H9 (cell line): ENCODE measurements at regions not wholly inside any gene's neighbourhood (a gene's known extent, or its start where the extent isn't known, plus 50 kb on each side); places are given as distances from the start of the nearest gene placed in this dataset.

Experiments used
- DNase-seq: peaks from one replicate; pipeline ENCODE4 v3.0.0-alpha.2; 2017
- H2AFZ ChIP-seq: one replicate; pipeline ENCODE4 v1.6.1; 2013; ENCODE audit warnings: mild to moderate bottlenecking, low read length, control low read depth, moderate library complexity
- H2AK5ac ChIP-seq: 2 replicates; pipeline ENCODE4 v1.6.1; 2013; ENCODE audit warnings: low read length, control low read depth, mixed read lengths; ENCODE audit not compliant: insufficient read length
- H2BK120ac ChIP-seq: one replicate; pipeline ENCODE4 v1.6.1; 2013; ENCODE audit warnings: low read depth, mild to moderate bottlenecking, low read length, control low read depth, inconsistent platforms; ENCODE audit not compliant: poor library complexity, severe bottlenecking
- H2BK12ac ChIP-seq: 2 replicates; pipeline ENCODE4 v1.6.1; 2013; ENCODE audit warnings: low read length, control low read depth, mixed read lengths, low read depth; ENCODE audit not compliant: insufficient read length
- H2BK15ac ChIP-seq: 2 replicates; pipeline ENCODE4 v1.6.1; 2013; ENCODE audit warnings: low read depth, low read length, control low read depth
- H2BK20ac ChIP-seq: one replicate; pipeline ENCODE4 v1.6.1; 2013; ENCODE audit warnings: low read depth, mild to moderate bottlenecking, low read length, control low read depth, inconsistent platforms; ENCODE audit not compliant: poor library complexity, severe bottlenecking
- H2BK5ac ChIP-seq: 2 replicates; pipeline ENCODE4 v1.6.1; 2013; ENCODE audit warnings: low read length, control low read depth, mixed read lengths; ENCODE audit not compliant: insufficient read length
- H3K14ac ChIP-seq: 2 replicates; pipeline ENCODE4 v1.6.1; 2013; ENCODE audit warnings: low read length, control low read depth; ENCODE audit not compliant: insufficient read depth
- H3K18ac ChIP-seq: 2 replicates; pipeline ENCODE4 v1.6.1; 2013; ENCODE audit warnings: low read depth, mild to moderate bottlenecking, mixed read lengths, low read length, control low read depth; ENCODE audit not compliant: insufficient read length
- H3K23ac ChIP-seq: 2 replicates; pipeline ENCODE4 v1.6.1; 2013; ENCODE audit warnings: low read length, control low read depth, mixed read lengths, low read depth; ENCODE audit not compliant: insufficient read length
- H3K23me2 ChIP-seq: 2 replicates; pipeline ENCODE4 v1.6.1; 2013; ENCODE audit warnings: low read depth, mild to moderate bottlenecking, mixed read lengths, low read length, control low read depth; ENCODE audit not compliant: insufficient read length, poor library complexity, severe bottlenecking
- H3K27ac ChIP-seq: 2 replicates; pipeline ENCODE4 v1.5.1; 2013; ENCODE audit warnings: low read length, control low read depth, mixed read lengths, low read depth; ENCODE audit not compliant: insufficient read length
- H3K27me3 ChIP-seq: 2 replicates; pipeline ENCODE4 v1.6.1; 2013; ENCODE audit warnings: low read length, control low read depth, inconsistent platforms; ENCODE audit not compliant: insufficient read depth
- H3K4ac ChIP-seq: 2 replicates; pipeline ENCODE4 v1.6.1; 2013; ENCODE audit warnings: low read depth, mild to moderate bottlenecking, control low read depth, inconsistent platforms, low read length, moderate library complexity
- H3K4me1 ChIP-seq: 2 replicates; pipeline ENCODE4 v1.6.1; 2013; ENCODE audit warnings: low read length, control low read depth, inconsistent platforms; ENCODE audit not compliant: insufficient read depth
- H3K4me2 ChIP-seq: 2 replicates; pipeline ENCODE4 v1.6.1; 2013; ENCODE audit warnings: low read length, control low read depth, mixed read lengths; ENCODE audit not compliant: insufficient read length, insufficient read depth
- H3K56ac ChIP-seq: 2 replicates; pipeline ENCODE4 v1.6.1; 2013; ENCODE audit warnings: low read depth, mild to moderate bottlenecking, mixed read lengths, low read length, control low read depth; ENCODE audit not compliant: insufficient read length
- H3K79me1 ChIP-seq: 2 replicates; pipeline ENCODE4 v1.6.1; 2013; ENCODE audit warnings: low read depth, mild to moderate bottlenecking, moderate library complexity, low read length, control low read depth, inconsistent platforms; ENCODE audit not compliant: insufficient read depth, poor library complexity, severe bottlenecking
- H3K79me2 ChIP-seq: 2 replicates; pipeline ENCODE4 v1.6.1; 2013; ENCODE audit warnings: low read length, control low read depth, inconsistent platforms; ENCODE audit not compliant: insufficient read depth
- H3K9ac ChIP-seq: 2 replicates; pipeline ENCODE4 v1.6.1; 2013; ENCODE audit warnings: low read length, control low read depth, mixed read lengths; ENCODE audit not compliant: insufficient read length; ENCODE audit errors: extremely low read depth
- H3K9me3 ChIP-seq: one replicate; pipeline ENCODE4 v1.6.1; 2013; ENCODE audit warnings: low read depth, low read length, inconsistent platforms; ENCODE audit not compliant: control insufficient read depth
- H3T11ph ChIP-seq: one replicate; pipeline ENCODE4 v1.6.1; 2013; ENCODE audit warnings: mild to moderate bottlenecking, low read length, control low read depth, inconsistent platforms
- H4K20me1 ChIP-seq: one replicate; pipeline ENCODE4 v1.6.1; 2013; ENCODE audit not compliant: control insufficient read depth, insufficient read length, insufficient read depth
- H4K5ac ChIP-seq: 2 replicates; pipeline ENCODE4 v1.6.1; 2013; ENCODE audit warnings: low read depth, mild to moderate bottlenecking, mixed read lengths, low read length, control low read depth; ENCODE audit not compliant: insufficient read length
- H4K8ac ChIP-seq: replicated peaks from 2 replicates; pipeline ENCODE4 v1.6.1; 2013; ENCODE audit warnings: low read length, control low read depth, mixed read lengths, low read depth; ENCODE audit not compliant: insufficient read length
- H4K91ac ChIP-seq: 2 replicates; pipeline ENCODE4 v1.6.1; 2013; ENCODE audit warnings: low read depth, mild to moderate bottlenecking, moderate library complexity, mixed read lengths, low read length, control low read depth; ENCODE audit not compliant: insufficient read length
- H3K27ac Mint-ChIP-seq, 3 experiments: 2 replicates in 2 of 3; 3 replicates in 1 of 3; pipeline ENCODE4 v1.8.0; 2020 to 2021; ENCODE audit warnings: mixed read lengths in 3 of 3, mild to moderate bottlenecking in 1 of 3, moderate library complexity in 1 of 3
- H3K27me3 Mint-ChIP-seq: 2 replicates; pipeline ENCODE4 v1.8.0; 2021; ENCODE audit warnings: low read depth, mild to moderate bottlenecking, moderate library complexity, mixed read lengths
- H3K36me3 Mint-ChIP-seq, 3 experiments: 2 replicates in 2 of 3; 3 replicates in 1 of 3; pipeline ENCODE4 v1.8.0; 2020 to 2021; ENCODE audit warnings: low read depth in 3 of 3, mixed read lengths in 3 of 3; ENCODE audit not compliant: insufficient read depth in 1 of 3
- H3K4me1 Mint-ChIP-seq, 2 experiments: 2 replicates each; pipeline ENCODE4 v1.8.0; 2020; ENCODE audit warnings: mixed read lengths in 2 of 2
- H3K4me3 Mint-ChIP-seq, 2 experiments: 2 replicates in 1 of 2; 3 replicates in 1 of 2; pipeline ENCODE4 v1.8.0; 2020 to 2021; ENCODE audit warnings: mild to moderate bottlenecking in 2 of 2, mixed read lengths in 2 of 2, moderate library complexity in 1 of 2
- H3K9me3 Mint-ChIP-seq, 2 experiments: 2 replicates in 1 of 2; 3 replicates in 1 of 2; pipeline ENCODE4 v1.8.0; 2020; ENCODE audit warnings: mild to moderate bottlenecking in 2 of 2, mixed read lengths in 2 of 2, moderate library complexity in 1 of 2
- CTCF ChIP-seq: fragments of 200-600 bp; sonication (generic); conservative IDR thresholded peaks from 3 replicates; pipeline ENCODE4 v1.8.0; 2021; ENCODE audit warnings: antibody characterized with exemption, mild to moderate bottlenecking
- WGBS: extraction: QIAGEN DNeasy Blood & Tissue Kit; methylation state at CpG from one replicate; pipeline ENCODE4 v1.1.7; 2013; ENCODE audit warnings: missing lambda C conversion rate, low lambda C conversion rate, mixed read lengths; ENCODE audit not compliant: insufficient read length; ENCODE audit errors: extremely low coverage; 5-methylcytosine and 5-hydroxymethylcytosine counted together

GRCh38 chr2:217338306-217338916, 478.5 kb upstream of the TNP1 start:
- Histone ChIP-seq H2BK12ac (no peak overlapping the region), H3K14ac (no peak overlapping the region), H3K4ac (no peak overlapping the region), H3K18ac (no peak overlapping the region), H3K79me2 (no peaks in the 10 kb centered on the region), H3K27me3 (no peaks in the 10 kb centered on the region), H2BK120ac (no peak overlapping the region), H3K23ac (no peak overlapping the region), H3K56ac (no peak overlapping the region), H4K20me1 (no peaks in the 10 kb centered on the region), H3K4me2 (no peak overlapping the region), H3T11ph (no peak overlapping the region), H3K4me1 (no peaks in the 10 kb centered on the region), H2BK20ac (no peak overlapping the region), H2BK5ac (no peak overlapping the region), H3K79me1 (no peaks in the 10 kb centered on the region), H3K9me3 (no peaks in the 10 kb centered on the region), H3K9ac (no peak overlapping the region), H4K8ac (no peak overlapping the region), H4K91ac (no peak overlapping the region), H2BK15ac (no peak overlapping the region), H2AK5ac (no peak overlapping the region), H4K5ac (no peak overlapping the region), H3K27ac (no peak overlapping the region), H3K23me2 (no peaks in the 10 kb centered on the region), H2AFZ (no peak overlapping the region)
- no peak for TF ChIP-seq CTCF
- Mint-ChIP-seq H3K27ac (no peak overlapping the region), H3K4me3 (no peak overlapping the region), H3K36me3 (no peaks in the 10 kb centered on the region), H3K27me3 (peaks cover 11% of the 10 kb centered on the region), H3K4me1 (peaks cover 7 to 20% of the 10 kb centered on the region in 2 experiments), H3K9me3 (no peaks in the 10 kb centered on the region)
- WGBS: no CpG with 5 or more reads among the region's 4 CpGs
- DNase-seq: no peak
